ENCODE measurements at regions not wholly inside any gene's neighbourhood (a gene's known extent, or its start where the extent isn't known, plus 50 kb on each side); places are given as distances from the start of the nearest gene placed in this dataset.
"Not testable (repeated sequence)": the region's sequence is repeated elsewhere in the genome, so short reads cannot be mapped to it uniquely, and the experiment has no call there.

- TF ChIP-seq, protein P1, sequence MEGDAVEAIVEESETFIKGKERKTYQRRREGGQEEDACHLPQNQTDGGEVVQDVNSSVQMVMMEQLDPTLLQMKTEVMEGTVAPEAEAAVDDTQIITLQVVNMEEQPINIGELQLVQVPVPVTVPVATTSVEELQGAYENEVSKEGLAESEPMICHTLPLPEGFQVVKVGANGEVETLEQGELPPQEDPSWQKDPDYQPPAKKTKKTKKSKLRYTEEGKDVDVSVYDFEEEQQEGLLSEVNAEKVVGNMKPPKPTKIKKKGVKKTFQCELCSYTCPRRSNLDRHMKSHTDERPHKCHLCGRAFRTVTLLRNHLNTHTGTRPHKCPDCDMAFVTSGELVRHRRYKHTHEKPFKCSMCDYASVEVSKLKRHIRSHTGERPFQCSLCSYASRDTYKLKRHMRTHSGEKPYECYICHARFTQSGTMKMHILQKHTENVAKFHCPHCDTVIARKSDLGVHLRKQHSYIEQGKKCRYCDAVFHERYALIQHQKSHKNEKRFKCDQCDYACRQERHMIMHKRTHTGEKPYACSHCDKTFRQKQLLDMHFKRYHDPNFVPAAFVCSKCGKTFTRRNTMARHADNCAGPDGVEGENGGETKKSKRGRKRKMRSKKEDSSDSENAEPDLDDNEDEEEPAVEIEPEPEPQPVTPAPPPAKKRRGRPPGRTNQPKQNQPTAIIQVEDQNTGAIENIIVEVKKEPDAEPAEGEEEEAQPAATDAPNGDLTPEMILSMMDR (IDR thresholded peaks at IDR 0.05): not testable (repeated sequence)
- not testable (repeated sequence) for TF ChIP-seq POLR2A (IDR thresholded peaks at IDR 0.05)
Observed at GRCh38 chrY:21767824-21768223, 126.5 kb downstream of the RBMY1D start.
